Activated CD4-positive, alpha-beta T cell treated with anti-CD3 and anti-CD28 coated beads, Interleukin-2, amount 10 ng/mL, durations not matched to agents 7 days and 5 days (primary cell): ENCODE measurements at regions not wholly inside any gene's neighbourhood (a gene's known extent, or its start where the extent isn't known, plus 50 kb on each side); places are given as distances from the start of the nearest gene placed in this dataset.
"Not testable (repeated sequence)": the region's sequence is repeated elsewhere in the genome, so short reads cannot be mapped to it uniquely, and the experiment has no call there.

ENCODE experiments used
- CTCF ChIA-PET: fragments of 350-600 bp; sonication (Branson Sonifier 250); formaldehyde crosslinking; loops from one replicate; lab custom pipeline; 2021; ENCODE audit warnings: antibody characterized with exemption; lab: Charles Lee
- POLR2A ChIA-PET: fragments of 350-600 bp; sonication (Branson Sonifier 250); formaldehyde crosslinking; loops from one replicate; lab custom pipeline; 2021; ENCODE audit warnings: antibody characterized with exemption; lab: Charles Lee
- DNase-seq: peaks from one replicate; pipeline ENCODE4 v3.0.0-alpha.2; 2020
- H3K27ac Mint-ChIP-seq: one replicate; pipeline ENCODE4 v1.8.0; 2021; ENCODE audit warnings: mild to moderate bottlenecking, moderate library complexity, mixed read lengths
- H3K27me3 Mint-ChIP-seq: one replicate; pipeline ENCODE4 v1.8.0; 2021; ENCODE audit warnings: mixed read lengths
- H3K36me3 Mint-ChIP-seq: one replicate; pipeline ENCODE4 v1.8.0; 2021; ENCODE audit warnings: low read depth, mixed read lengths
- H3K4me1 Mint-ChIP-seq: one replicate; pipeline ENCODE4 v1.8.0; 2021; ENCODE audit warnings: mixed read lengths
- H3K4me3 Mint-ChIP-seq: one replicate; pipeline ENCODE4 v1.8.0; 2021; ENCODE audit warnings: mild to moderate bottlenecking, moderate library complexity, mixed read lengths
- H3K9me3 Mint-ChIP-seq: one replicate; pipeline ENCODE4 v1.8.0; 2021; ENCODE audit warnings: mixed read lengths

GRCh38 chr3:109685084-109686079, 348.0 kb upstream of the DPPA4 start:
- CTCF ChIA-PET, result interaction anchor here (0.6 kb wide), 1 partner anchor 213 kb away, joined by 3 read pairs; no protein-coding TSS in a partner anchor
- Mint-ChIP-seq H3K9me3 (peaks cover 2% of the 10 kb centered on the region), H3K27me3 (no peaks in the 10 kb centered on the region), H3K4me3 (no peak overlapping the region), H3K27ac (no peak overlapping the region), H3K36me3 (no peaks in the 10 kb centered on the region), H3K4me1 (no peaks in the 10 kb centered on the region)
- POLR2A ChIA-PET, result no interaction called here
- no peak for DNase-seq

- POLR2A ChIA-PET, result no interaction called here
- CTCF ChIA-PET, result no interaction called here
- H3K27ac Mint-ChIP-seq, result no peak overlapping the region
- DNase-seq, result no peak
- no peaks in the 10 kb centered on the region for H3K36me3 Mint-ChIP-seq
- H3K27me3 Mint-ChIP-seq, result no peaks in the 10 kb centered on the region
- H3K4me1 Mint-ChIP-seq, result no peaks in the 10 kb centered on the region
- peaks cover 16% of the 10 kb centered on the region for H3K9me3 Mint-ChIP-seq
- no peak overlapping the region for H3K4me3 Mint-ChIP-seq
Measured at GRCh38 chr3:109687626-109688025, 350.3 kb upstream of the DPPA4 start.

GRCh38 chr3:109696932-109697331, 359.6 kb upstream of the DPPA4 start:
- POLR2A ChIA-PET, result no interaction called here
- Mint-ChIP-seq H3K4me3 (no peak overlapping the region), H3K27ac (no peak overlapping the region), H3K9me3 (peaks cover 17% of the 10 kb centered on the region), H3K36me3 (no peaks in the 10 kb centered on the region), H3K4me1 (peaks cover 4% of the 10 kb centered on the region), H3K27me3 (peaks cover 1% of the 10 kb centered on the region)
- DNase-seq, result no peak
- CTCF ChIA-PET, result no interaction called here

- H3K36me3 Mint-ChIP-seq, result no peaks in the 10 kb centered on the region
- no peaks in the 10 kb centered on the region for H3K9me3 Mint-ChIP-seq
- ChIA-PET POLR2A (no interaction called here), CTCF (no interaction called here)
- peaks cover 3% of the 10 kb centered on the region for H3K27me3 Mint-ChIP-seq
- H3K4me1 Mint-ChIP-seq, result peaks cover 12% of the 10 kb centered on the region
- no peak overlapping the region for H3K27ac Mint-ChIP-seq
- H3K4me3 Mint-ChIP-seq, result no peak overlapping the region
- DNase-seq, result peak; percentile 25
Measured at GRCh38 chr3:109702252-109702651, 364.9 kb upstream of the DPPA4 start.

GRCh38 chr3:109702976-109703375, 365.6 kb upstream of the DPPA4 start:
- CTCF ChIA-PET, result interaction anchor here (0.6 kb wide), 1 partner anchor 55 kb away, joined by 3 read pairs; no protein-coding TSS in a partner anchor
- Mint-ChIP-seq H3K27ac (no peak overlapping the region), H3K27me3 (peaks cover 3% of the 10 kb centered on the region), H3K36me3 (no peaks in the 10 kb centered on the region), H3K4me1 (peaks cover 12% of the 10 kb centered on the region), H3K4me3 (no peak overlapping the region), H3K9me3 (no peaks in the 10 kb centered on the region)
- POLR2A ChIA-PET, result no interaction called here
- no peak for DNase-seq

- CTCF ChIA-PET, H3K36me3 Mint-ChIP-seq: not testable (repeated sequence)
Measured at GRCh38 chr3:109705133-109705532, 367.8 kb upstream of the DPPA4 start.

GRCh38 chr3:109707617-109708016, 370.3 kb upstream of the DPPA4 start:
- POLR2A ChIA-PET, result no interaction called here
- H3K36me3 Mint-ChIP-seq, result no peaks in the 10 kb centered on the region
- DNase-seq, result no peak

More at GRCh38 chr3:109705133-109705532, 367.8 kb upstream of the DPPA4 start:
- H3K27ac Mint-ChIP-seq, H3K9me3 Mint-ChIP-seq, DNase-seq, H3K27me3 Mint-ChIP-seq, POLR2A ChIA-PET, H3K4me3 Mint-ChIP-seq: not testable (repeated sequence)
- peaks cover 12% of the 10 kb centered on the region for H3K4me1 Mint-ChIP-seq

GRCh38 chr3:109713288-109713687, 375.9 kb upstream of the DPPA4 start:
- DNase-seq, result no peak
- H3K4me3 Mint-ChIP-seq, result no peak overlapping the region
- no peaks in the 10 kb centered on the region for H3K4me1 Mint-ChIP-seq
- H3K36me3 Mint-ChIP-seq, result no peaks in the 10 kb centered on the region
- POLR2A ChIA-PET, result no interaction called here
- H3K27me3 Mint-ChIP-seq, result peaks cover 11% of the 10 kb centered on the region
- H3K27ac Mint-ChIP-seq, result no peak overlapping the region
- peaks cover 5% of the 10 kb centered on the region for H3K9me3 Mint-ChIP-seq
- CTCF ChIA-PET, result no interaction called here

More at GRCh38 chr3:109707617-109708016, 370.3 kb upstream of the DPPA4 start:
- Mint-ChIP-seq H3K27me3 (peaks cover 3% of the 10 kb centered on the region), H3K4me3 (no peak overlapping the region), H3K27ac (no peak overlapping the region), H3K9me3 (peaks cover 5% of the 10 kb centered on the region), H3K4me1 (peaks cover 3% of the 10 kb centered on the region)
- CTCF ChIA-PET, result no interaction called here

- Mint-ChIP-seq H3K36me3 (no peaks in the 10 kb centered on the region), H3K4me1 (no peaks in the 10 kb centered on the region), H3K27ac (no peak overlapping the region), H3K27me3 (peaks cover 9% of the 10 kb centered on the region), H3K9me3 (no peaks in the 10 kb centered on the region), H3K4me3 (no peak overlapping the region)
- CTCF ChIA-PET, result interaction anchor here (1.0 kb wide), 1 partner anchor 30 kb away, joined by 3 read pairs; no protein-coding TSS in a partner anchor
- DNase-seq, result no peak
- POLR2A ChIA-PET, result no interaction called here
Measured at GRCh38 chr3:109715707-109716106, 378.4 kb upstream of the DPPA4 start.

GRCh38 chr3:109718850-109719249, 381.5 kb upstream of the DPPA4 start:
- ChIA-PET POLR2A (no interaction called here), CTCF (no interaction called here)
- no peak overlapping the region for H3K27ac Mint-ChIP-seq
- no peaks in the 10 kb centered on the region for H3K9me3 Mint-ChIP-seq
- no peak for DNase-seq
- H3K4me1 Mint-ChIP-seq, result no peaks in the 10 kb centered on the region
- no peak overlapping the region for H3K4me3 Mint-ChIP-seq
- no peaks in the 10 kb centered on the region for H3K36me3 Mint-ChIP-seq
- H3K27me3 Mint-ChIP-seq, result peaks cover 6% of the 10 kb centered on the region

GRCh38 chr3:109728861-109729494, 391.6 kb upstream of the DPPA4 start:
- Mint-ChIP-seq H3K36me3 (no peaks in the 10 kb centered on the region), H3K4me1 (no peaks in the 10 kb centered on the region), H3K9me3 (no peaks in the 10 kb centered on the region), H3K4me3 (no peak overlapping the region), H3K27ac (no peak overlapping the region), H3K27me3 (no peaks in the 10 kb centered on the region)
- ChIA-PET POLR2A (no interaction called here), CTCF (interaction anchor here (0.6 kb wide), 1 partner anchor 418 kb away, joined by 3 read pairs; no protein-coding TSS in a partner anchor)
- DNase-seq, result no peak

GRCh38 chr3:109731639-109732473, 394.5 kb upstream of the DPPA4 start:
- Mint-ChIP-seq H3K27me3 (no peaks in the 10 kb centered on the region), H3K27ac (no peak overlapping the region), H3K4me1 (no peaks in the 10 kb centered on the region), H3K4me3 (no peak overlapping the region), H3K9me3 (peaks cover 3% of the 10 kb centered on the region), H3K36me3 (no peaks in the 10 kb centered on the region)
- POLR2A ChIA-PET, result no interaction called here
- CTCF ChIA-PET, result no interaction called here
- DNase-seq, result peak; percentile 70
